K562 (cell line): ENCODE measurements at regions not wholly inside any gene's neighbourhood (a gene's known extent, or its start where the extent isn't known, plus 50 kb on each side); places are given as distances from the start of the nearest gene placed in this dataset.
A peak's percentile ranks its signal among the peaks of the same experiment; 100 is the strongest.

Experiments
- ATAC-seq: fragments of 200-7000 bp; cut with Tn5 transposase; 3 replicates; pipeline ENCODE4 v1.9.1; 2020; ENCODE audit warnings: moderate library complexity
- BruUV-seq: library from RNA; stranded (reverse); fragments of 400-500 nt; replicated peaks from 2 replicates; lab custom pipeline; 2021; lab: Mats Ljungman, UMichigan
- CTCF ChIA-PET: fragments of 300-600 bp; formaldehyde crosslinking; extraction: SDS; loops from one replicate; lab custom pipeline; 2021; ENCODE audit warnings: low intra/inter-chr PET ratio; lab: Yijun Ruan, JAX
- POLR2A ChIA-PET: fragments of 300-600, 350-650 bp; sonication (Branson Sonifier 250); formaldehyde crosslinking; extraction: SDS; loops from one replicate; lab custom pipeline; 2021; ENCODE audit warnings: antibody characterized with exemption, inconsistent platforms; lab: Yijun Ruan, JAX
- DNase-seq, 4 experiments: peaks; one replicate each; pipeline versions ENCODE4 v3.0.0 to v3.0.0-alpha.2; 2011 to 2018; ENCODE audit warnings: low spot score in 3 of 4, mixed read lengths in 3 of 4; ENCODE audit errors: extremely low read depth in 1 of 4
- FAIRE-seq: peaks from 2 replicates; lab custom pipeline; 2011; peaks lifted over from hg19 to GRCh38; lab: Jason Lieb, UNC
- H2AFZ ChIP-seq: 2 replicates; pipeline ENCODE4 v1.6.0; 2011; ENCODE audit warnings: low read depth, low read length, control low read depth, inconsistent platforms
- H3K27ac ChIP-seq: fragments of 200-600 bp; 3 replicates; pipeline ENCODE4 v1.8.0; 2011; ENCODE audit warnings: low read depth, mild to moderate bottlenecking, control low read depth, inconsistent platforms, low read length, moderate library complexity, mixed read lengths; ENCODE audit errors: extremely low read depth
- H3K27me3 ChIP-seq, 2 experiments: fragments of 300-600 bp in 1 of 2; 2 replicates in 1 of 2; 3 replicates in 1 of 2; pipeline versions ENCODE4 v1.6.0 to v1.8.0; 2011; ENCODE audit warnings: inconsistent platforms in 2 of 2, low read length in 2 of 2, mild to moderate bottlenecking in 1 of 2, mixed read lengths in 1 of 2, moderate library complexity in 1 of 2; ENCODE audit not compliant: control insufficient read depth in 2 of 2, insufficient read depth in 2 of 2
- H3K36me3 ChIP-seq: fragments of 300-600 bp; 3 replicates; pipeline ENCODE4 v1.8.0; 2011; ENCODE audit warnings: mild to moderate bottlenecking, low read length, inconsistent platforms; ENCODE audit not compliant: control insufficient read depth, insufficient read depth
- H3K4me1 ChIP-seq, 2 experiments: fragments of 200-600 bp in 1 of 2; replicated peaks in 1 of 2; 2 replicates in 1 of 2; 3 replicates in 1 of 2; pipeline versions ENCODE4 v1.5.1 to v1.8.0; 2011; ENCODE audit warnings: inconsistent platforms in 2 of 2, low read length in 2 of 2, mild to moderate bottlenecking in 1 of 2, mixed read lengths in 1 of 2, moderate library complexity in 1 of 2; ENCODE audit not compliant: control insufficient read depth in 2 of 2, insufficient read depth in 2 of 2
- H3K4me2 ChIP-seq: 2 replicates; pipeline ENCODE4 v1.6.1; 2011; ENCODE audit warnings: low read length, control low read depth, inconsistent platforms, mixed read lengths; ENCODE audit not compliant: insufficient read depth
- H3K4me3 ChIP-seq: fragments of 200-600 bp; sonication (generic), shearing (Covaris generic); 2 replicates; pipeline ENCODE4 v1.5.1; 2016; ENCODE audit warnings: control low read depth, inconsistent platforms
- H3K79me2 ChIP-seq: fragments of 200-600 bp; 3 replicates; pipeline ENCODE4 v1.8.0; 2011; ENCODE audit warnings: low read length, inconsistent platforms; ENCODE audit not compliant: control insufficient read depth, insufficient read depth
- H3K9ac ChIP-seq, 2 experiments: 2 replicates each; pipeline versions ENCODE4 v1.6.0 to v1.6.1; 2011; ENCODE audit warnings: low read depth in 2 of 2, low read length in 2 of 2, control low read depth in 1 of 2, inconsistent platforms in 1 of 2, mild to moderate bottlenecking in 1 of 2, mixed read lengths in 1 of 2; ENCODE audit not compliant: insufficient read depth in 1 of 2
- H3K9me1 ChIP-seq: one replicate; pipeline ENCODE4 v1.6.0; 2011; ENCODE audit warnings: inconsistent platforms, mild to moderate bottlenecking, low read length, moderate library complexity; ENCODE audit not compliant: control insufficient read depth, insufficient read depth
- H3K9me3 ChIP-seq: replicated peaks from 2 replicates; pipeline ENCODE4 v1.5.1; 2011; ENCODE audit warnings: low read depth, low read length, inconsistent platforms; ENCODE audit not compliant: control insufficient read depth, insufficient read depth
- H4K20me1 ChIP-seq: replicated peaks from 2 replicates; pipeline ENCODE4 v1.6.1; 2011; ENCODE audit warnings: low read length, inconsistent platforms, mixed read lengths; ENCODE audit not compliant: control insufficient read depth, insufficient read depth
- ARID2 ChIP-seq: fragments of 450-650 bp; IDR thresholded peaks from 2 replicates; pipeline ENCODE4 v1.6.1; 2017; ENCODE audit warnings: antibody characterized with exemption, mild to moderate bottlenecking
- CC2D1A ChIP-seq: fragments of 450-650 bp; IDR thresholded peaks from 2 replicates; pipeline ENCODE4 v1.6.1; 2017; ENCODE audit warnings: mild to moderate bottlenecking
- CHD4 ChIP-seq: fragments of 200-600 bp; sonication (generic); IDR thresholded peaks from 3 replicates; pipeline ENCODE4 v1.6.1; 2012; ENCODE audit warnings: low read depth, mild to moderate bottlenecking, mixed read lengths, low read length, inconsistent platforms; ENCODE audit not compliant: insufficient read depth, insufficient replicate concordance, poor library complexity, severe bottlenecking
- CTCF ChIP-seq, 3 experiments: IDR thresholded peaks in 2 of 3; conservative IDR thresholded peaks in 1 of 3; 2 replicates each; pipeline ENCODE4 v1.5.1; 2011 to 2012; ENCODE audit warnings: low read length in 3 of 3, mild to moderate bottlenecking in 3 of 3, control low read depth in 2 of 3, improper control_type of control experiment in 1 of 3, inconsistent platforms in 1 of 3, low read depth in 1 of 3, mixed read lengths in 1 of 3, moderate library complexity in 1 of 3; ENCODE audit not compliant: insufficient read depth in 2 of 3
- DDX20 ChIP-seq: fragments of 450-650 bp; IDR thresholded peaks from 2 replicates; pipeline ENCODE4 v1.6.1; 2016; ENCODE audit warnings: missing genetic modification characterization, low read depth, mild to moderate bottlenecking, missing compliant biosample characterization, moderate library complexity
- ELF4 ChIP-seq: fragments of 450-650 bp; formaldehyde crosslinking; IDR thresholded peaks from 2 replicates; pipeline ENCODE4 v1.4.0; 2022; ENCODE audit warnings: missing genetic modification characterization
- HMGXB4 ChIP-seq: sonication (generic); formaldehyde crosslinking; IDR thresholded peaks from 2 replicates; pipeline ENCODE4 v1.8.1; 2023; ENCODE audit warnings: mild to moderate bottlenecking, missing genetic modification reagents
- KDM1A ChIP-seq, 2 experiments: fragments of 450-650 bp; IDR thresholded peaks; 2 replicates each; pipeline ENCODE4 v1.6.1; 2016; ENCODE audit warnings: mild to moderate bottlenecking in 2 of 2
- MAFF ChIP-seq: IDR thresholded peaks from 2 replicates; pipeline ENCODE4 v1.6.1; 2012; ENCODE audit warnings: low read length, improper control_type of control experiment
- PREB ChIP-seq: sonication (generic); formaldehyde crosslinking; IDR thresholded peaks from 2 replicates; pipeline ENCODE4 v1.8.1; 2023; ENCODE audit warnings: mild to moderate bottlenecking, missing genetic modification reagents
- RBM25 ChIP-seq: fragments of 200-400 bp; formaldehyde crosslinking; IDR thresholded peaks from 2 replicates; pipeline ENCODE4 v1.6.1; 2018; ENCODE audit warnings: low read length, low read depth, moderate library complexity; ENCODE audit not compliant: severe bottlenecking
- SMARCE1 ChIP-seq: fragments of 450-650 bp; IDR thresholded peaks from 2 replicates; pipeline ENCODE4 v1.7.1; 2016; ENCODE audit warnings: mild to moderate bottlenecking
- SMC3 ChIP-seq: conservative IDR thresholded peaks from 2 replicates; pipeline ENCODE4 v1.6.1; 2011; ENCODE audit warnings: low read depth, low read length, improper control_type of control experiment; ENCODE audit not compliant: insufficient read depth
- STAG1 ChIP-seq: sonication (generic); formaldehyde crosslinking; IDR thresholded peaks from 2 replicates; pipeline ENCODE4 v1.5.0; 2020; ENCODE audit warnings: missing genetic modification reagents, borderline replicate concordance
- THRA ChIP-seq: fragments of 450-650 bp; IDR thresholded peaks from 2 replicates; pipeline ENCODE4 v1.6.1; 2017; ENCODE audit warnings: mild to moderate bottlenecking, moderate library complexity
- WGBS: fragments of 100-300 bp; shearing (Covaris generic); methylation state at CpG from one replicate; pipeline ENCODE4 v1.1.6; 2016; ENCODE audit warnings: low coverage, mixed read lengths; ENCODE audit not compliant: insufficient coverage; ENCODE audit errors: missing lambda C conversion rate; 5-methylcytosine and 5-hydroxymethylcytosine counted together
- in situ Hi-C: fragments of 300-500 bp; cut with MboI; formaldehyde crosslinking; loops from 4 replicates; pipeline ENCODE4 v1.15.0; 2018; ENCODE audit warnings: inconsistent platforms, mixed read lengths
- intact Hi-C: fragments of 100-400 bp; cut with micrococcal nuclease; formaldehyde crosslinking; loops from 2 replicates; pipeline ENCODE4 v1.14.2; 2022

- Histone ChIP-seq H3K36me3 (no peaks in the 10 kb centered on the region), H2AFZ (no peak overlapping the region), H4K20me1 (no peaks in the 10 kb centered on the region), H3K79me2 (no peaks in the 10 kb centered on the region), H3K9ac (no peak overlapping the region), H3K4me1 (0 out of 5 replicates have a peak, but pooled peaks cover 0 to 2% of the 10 kb centered on the region in 2 experiments), H3K27me3 (peaks cover 17 to 50% of the 10 kb centered on the region in 2 experiments), H3K4me2 (no peak overlapping the region), H3K9me3 (no peaks in the 10 kb centered on the region), H3K9me1 (no peaks in the 10 kb centered on the region), H3K27ac (no peak overlapping the region), H3K4me3 (no peak overlapping the region)
- in situ Hi-C loops: loop anchor here (5.0 to 25.0 kb wide), 3 partner anchors 348 to 1456 kb away; partner anchors contain the start of gene GDNF
- 11% methylated on average over 13 of the region's 13 CpGs for WGBS
- DNase-seq (peak; percentile 74 to 85 (median 82)), FAIRE-seq (peak; percentile 92), ATAC-seq (peak; percentile 89)
- no TSS peak for BruUV-seq
- intact Hi-C loops: loop anchor here (1.0 to 10.0 kb wide), 4 partner anchors 356 to 1458 kb away; no protein-coding TSS in a partner anchor
- POLR2A ChIA-PET: no interaction called here
- CTCF ChIA-PET: interaction anchor here (0.5 to 3.4 kb wide), 6 partner anchors 294 to 1778 kb away, joined by 3 to 23 read pairs (median 4); no protein-coding TSS in a partner anchor
- peak; percentile 82 to 93 (median 91) for TF ChIP-seq CTCF (IDR thresholded peaks at IDR 0.05 in 2 of 3, conservative IDR thresholded peaks at IDR 0.05 in 1 of 3; ENCODE audit: insufficient read depth in 2 of 3, low read depth in 1 of 3, low read length in 3 of 3)
- TF ChIP-seq ARID2: peak; percentile 40; the same call in 1 of the 2 replicates
- TF ChIP-seq MAFF: no peak
- no peak for TF ChIP-seq DDX20 (tag)
- 0 out of 2 replicates have a peak, but pooled peaks have one; percentile 65 for TF ChIP-seq CC2D1A
- TF ChIP-seq STAG1 (CRISPR knock-in tag): peak; percentile 84; the same call in 1 of the 2 replicates
- no peak for TF ChIP-seq SMARCE1
- peak; percentile 94 for TF ChIP-seq RBM25
- peak; percentile 92 for TF ChIP-seq SMC3
- peak; percentile 45 to 82; a peak in 3 of 4 replicates for TF ChIP-seq KDM1A (IDR thresholded peaks at IDR 0.05)
- TF ChIP-seq THRA: no peak
- TF ChIP-seq HMGXB4 (CRISPR knock-in tag): 0 out of 2 replicates have a peak, but pooled peaks have one; percentile 47
- peak; percentile 41 for TF ChIP-seq CHD4
- no peak for TF ChIP-seq ELF4 (CRISPR knock-in tag)
- TF ChIP-seq PREB (CRISPR knock-in tag): no peak
These were observed 65.3 kb upstream of the EGFLAM start for GRCh38 chr5:38193015-38193581.
